GM18873 (cell line): ENCODE measurements at regions not wholly inside any gene's neighbourhood (a gene's known extent, or its start where the extent isn't known, plus 50 kb on each side); places are given as distances from the start of the nearest gene placed in this dataset.

Experiments
- ATAC-seq: cut with Tn5 transposase; IDR thresholded peaks from one replicate; pipeline ENCODE4 v1.9.1; 2021; ENCODE audit warnings: mild to moderate bottlenecking, moderate library complexity, moderate number of reproducible peaks; ENCODE audit not compliant: unreplicated experiment, low FRiP score

DNA sequence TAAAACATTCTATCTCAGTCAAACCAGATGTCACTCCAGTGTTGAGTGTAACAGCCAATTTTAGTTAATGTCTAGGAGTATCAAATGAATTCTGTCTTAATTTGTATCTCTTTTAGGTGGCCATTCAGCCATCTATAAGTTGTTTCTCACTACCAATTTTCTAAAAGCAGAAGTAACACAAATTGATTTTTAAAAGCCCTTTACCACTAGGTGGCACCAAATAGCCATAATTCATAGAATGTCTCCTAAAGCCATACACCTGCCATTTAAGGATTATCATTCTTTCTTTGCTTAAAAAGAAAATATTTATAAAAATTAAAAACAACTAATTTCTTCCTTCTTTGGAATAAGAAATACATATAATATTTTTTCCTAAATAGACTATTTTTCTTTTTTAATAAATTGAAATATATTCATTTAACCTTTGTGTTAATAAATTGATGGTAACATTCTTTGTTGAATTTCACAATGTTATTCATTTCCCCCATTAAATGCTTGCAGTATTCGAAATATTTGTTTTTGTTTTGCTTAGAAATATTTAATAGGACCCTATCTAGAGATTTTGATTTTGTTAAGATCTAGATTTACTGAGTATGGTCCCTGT lies 107.8 kb upstream of the PPP1R3A start:
- peak; percentile 75 for ATAC-seq

GRCh38 chr7:114021135-114021534 lies 102.3 kb upstream of the PPP1R3A start:
- no peak for ATAC-seq

- no peak for ATAC-seq
Measured at GRCh38 chr7:114008696-114009095, 89.9 kb upstream of the PPP1R3A start.

DNA sequence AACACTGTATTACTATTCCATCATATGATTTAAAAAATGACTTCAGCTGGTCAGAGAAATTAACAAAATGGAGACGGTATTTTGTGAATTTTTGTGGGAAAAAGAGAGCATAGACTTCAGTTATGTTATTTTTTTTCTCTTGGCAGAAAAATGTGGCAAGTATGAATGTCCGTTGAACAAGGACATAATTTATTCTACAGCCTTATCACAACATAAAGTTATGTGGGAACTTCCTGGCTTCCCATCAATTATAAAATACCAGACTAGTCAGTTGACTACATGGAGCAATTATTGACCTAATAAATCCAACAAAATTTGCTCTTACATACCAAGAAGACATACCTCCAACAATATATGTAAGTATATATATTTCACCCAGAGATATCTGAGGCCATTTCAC lies 88.6 kb upstream of the PPP1R3A start:
- ATAC-seq: no peak

- no peak for ATAC-seq
Measured at GRCh38 chr7:113998934-113999333, 80.1 kb upstream of the PPP1R3A start.

DNA sequence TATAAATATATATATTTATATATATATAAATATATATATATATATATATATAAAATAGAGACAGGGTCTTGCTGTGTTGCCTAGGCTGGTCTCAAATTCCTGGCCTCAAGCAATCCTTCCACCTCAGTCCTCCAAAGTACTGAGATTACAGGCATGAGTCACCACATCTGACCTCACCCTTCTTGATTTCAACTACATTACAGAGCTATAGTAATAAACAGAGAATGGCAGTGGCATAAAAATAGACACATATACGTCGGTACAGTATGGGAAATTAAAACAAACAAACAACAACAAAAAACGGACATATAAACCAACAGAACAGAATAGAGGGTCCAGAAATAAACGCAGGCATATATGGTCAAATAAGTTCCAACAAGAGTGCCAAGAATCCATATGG lies 77.6 kb upstream of the PPP1R3A start:
- no peak for ATAC-seq

- no peak for ATAC-seq
Measured at GRCh38 chr7:113986216-113986615, 67.4 kb upstream of the PPP1R3A start.

- ATAC-seq: no peak
Measured at GRCh38 chr7:113976508-113976907, 57.7 kb upstream of the PPP1R3A start.

GRCh38 chr7:113968713-113969112 lies 49.9 kb upstream of the PPP1R3A start:
- no peak for ATAC-seq
